Left lung (tissue), 4 donors: ENCODE measurements at regions not wholly inside any gene's neighbourhood (a gene's known extent, or its start where the extent isn't known, plus 50 kb on each side); places are given as distances from the start of the nearest gene placed in this dataset.

ENCODE experiments used
- ATAC-seq: fragments of 200-7000 bp; cut with Tn5 transposase; one replicate; pipeline ENCODE4 v1.9.1; 2020; ENCODE audit warnings: moderate library complexity
- DNase-seq, 4 donors: peaks; one replicate each; pipeline ENCODE4 v3.0.0-alpha.2; 2013 to 2020
- H3K27ac ChIP-seq, 2 donors: fragments of 200-600 bp; sonication (generic) in 1 of 2; one replicate each; pipeline versions ENCODE4 v1.5.0 to v1.8.0; 2020 to 2021
- H3K27me3 ChIP-seq, 2 donors: fragments of 200-600 bp; sonication (generic) in 1 of 2; one replicate each; pipeline versions ENCODE4 v1.5.0 to v1.8.0; 2020 to 2021
- H3K36me3 ChIP-seq, 2 donors: fragments of 200-600 bp; sonication (generic) in 1 of 2; one replicate each; pipeline versions ENCODE4 v1.5.0 to v1.8.0; 2020 to 2021
- H3K4me1 ChIP-seq, 2 donors: fragments of 200-600 bp; one replicate each; pipeline ENCODE4 v1.8.0; 2021
- H3K4me3 ChIP-seq, 2 donors: fragments of 200-600 bp; sonication (generic) in 1 of 2; one replicate each; pipeline versions ENCODE4 v1.5.0 to v1.8.0; 2020 to 2021; ENCODE audit warnings: mild to moderate bottlenecking in 1 of 2
- H3K9me3 ChIP-seq, 2 donors: fragments of 200-600 bp; sonication (generic) in 1 of 2; one replicate each; pipeline versions ENCODE4 v1.5.0 to v1.8.0; 2020 to 2021
- CTCF ChIP-seq, 2 donors: fragments of 200-600 bp; sonication (generic) in 1 of 2; IDR thresholded peaks; one replicate each; pipeline versions ENCODE4 v1.5.0 to v1.8.0; 2021; ENCODE audit warnings: antibody characterized with exemption in 2 of 2
- intact Hi-C, 2 donors: fragments of 100-400 bp; cut with DNase I; formaldehyde crosslinking; loops; one replicate each; pipeline versions ENCODE4 v1.11.2 to v1.14.2; 2022
- donor health status: DM: no; HTN: yes; CAD: no.
- donor health status: DM: no; HTN: no; CAD: no.

GRCh38 chr12:16962889-16963288, 356.9 kb upstream of the LMO3 start:
- no peaks in the 10 kb centered on the region for H3K36me3 ChIP-seq
- no peak for TF ChIP-seq CTCF (IDR thresholded peaks at IDR 0.05)
- no peaks in the 10 kb centered on the region for H3K4me1 ChIP-seq
- no peak for DNase-seq
- no peak overlapping the region for H3K4me3 ChIP-seq
- intact Hi-C loops: no loop called here
- ATAC-seq: no peak
- no peak overlapping the region for H3K27ac ChIP-seq
- peaks cover 0 to 5% of the 10 kb centered on the region in 2 donors for H3K9me3 ChIP-seq
- H3K27me3 ChIP-seq: no peaks in the 10 kb centered on the region

DNA sequence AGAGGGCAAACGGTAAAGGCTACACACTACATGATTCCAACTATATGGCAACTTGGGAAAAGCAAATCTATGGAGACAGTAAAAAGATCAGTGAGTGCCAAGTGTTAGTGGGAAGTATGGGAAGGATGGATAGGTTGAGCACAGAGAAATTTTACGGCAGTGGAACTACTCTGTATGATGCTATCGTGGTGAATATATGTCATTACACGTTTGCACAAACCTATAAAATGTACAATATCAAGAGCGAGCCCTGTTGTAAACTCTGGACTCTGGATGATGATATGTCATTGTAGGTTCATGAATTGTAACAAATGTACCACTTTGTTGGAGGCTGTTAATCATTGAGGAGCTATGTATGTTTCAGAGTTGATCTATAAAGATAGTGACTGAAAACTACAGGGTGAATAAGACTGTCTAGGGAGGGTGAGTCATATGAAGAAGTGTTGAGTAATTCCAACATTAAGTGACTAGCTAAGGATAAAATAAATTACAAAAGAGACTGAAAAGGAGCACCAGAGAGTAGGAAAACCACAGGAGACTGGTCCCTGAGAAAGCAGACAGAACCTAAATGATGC, 349.2 kb upstream of the LMO3 start:
- no peaks in the 10 kb centered on the region for H3K27me3 ChIP-seq
- H3K9me3 ChIP-seq: no peaks in the 10 kb centered on the region
- no peak overlapping the region for H3K4me3 ChIP-seq
- no peak for TF ChIP-seq CTCF (IDR thresholded peaks at IDR 0.05)
- no peaks in the 10 kb centered on the region for H3K36me3 ChIP-seq
- H3K4me1 ChIP-seq: no peaks in the 10 kb centered on the region
- ATAC-seq (no peak), DNase-seq (no peak)
- H3K27ac ChIP-seq: no peak overlapping the region
- intact Hi-C loops: no loop called here

DNA sequence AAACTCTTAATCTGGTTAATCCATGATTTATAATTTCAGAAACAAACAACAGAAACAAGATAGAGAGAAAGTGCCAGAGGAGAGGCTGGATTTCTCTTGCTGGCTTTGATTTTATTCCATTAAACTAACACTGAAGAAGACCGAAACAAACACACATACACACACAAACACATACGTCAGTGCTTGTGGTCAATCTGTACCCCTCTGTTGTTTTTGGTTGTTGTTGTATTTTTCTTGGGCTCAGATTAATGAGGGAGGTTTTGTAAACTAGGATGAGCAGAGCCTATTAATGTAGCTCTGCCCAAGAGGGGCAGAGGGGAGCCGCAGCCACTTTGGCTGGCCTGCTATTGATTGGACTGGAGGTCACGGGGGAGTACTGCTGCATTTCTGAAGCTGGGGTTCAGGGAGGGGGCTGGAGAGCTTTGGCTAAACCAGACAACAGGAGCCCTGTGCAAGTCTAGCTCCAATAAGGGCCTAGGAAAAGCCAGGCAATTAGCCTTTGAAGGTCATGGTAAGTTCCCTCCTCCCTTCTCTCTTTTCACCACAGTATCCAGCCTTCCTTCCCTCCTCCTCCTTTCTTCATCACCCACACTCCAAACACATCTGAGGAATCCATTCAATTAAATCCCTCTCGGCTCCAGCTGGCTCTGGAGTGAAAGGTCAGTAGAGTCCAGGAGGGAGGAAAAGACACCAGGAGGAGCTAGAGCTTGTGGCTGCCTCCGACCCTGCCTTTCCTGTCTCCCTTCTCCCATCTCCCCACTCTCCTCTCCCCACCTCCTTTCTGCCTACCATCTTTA, 344.1 kb upstream of the LMO3 start:
- DNase-seq (no peak), ATAC-seq (no peak)
- H3K27ac ChIP-seq: no peak overlapping the region
- H3K9me3 ChIP-seq: no peaks in the 10 kb centered on the region
- H3K4me3 ChIP-seq: no peak overlapping the region
- no peaks in the 10 kb centered on the region for H3K27me3 ChIP-seq
- H3K4me1 ChIP-seq: no peaks in the 10 kb centered on the region
- intact Hi-C loops: no loop called here
- no peaks in the 10 kb centered on the region for H3K36me3 ChIP-seq
- TF ChIP-seq CTCF (IDR thresholded peaks at IDR 0.05): no peak

DNA sequence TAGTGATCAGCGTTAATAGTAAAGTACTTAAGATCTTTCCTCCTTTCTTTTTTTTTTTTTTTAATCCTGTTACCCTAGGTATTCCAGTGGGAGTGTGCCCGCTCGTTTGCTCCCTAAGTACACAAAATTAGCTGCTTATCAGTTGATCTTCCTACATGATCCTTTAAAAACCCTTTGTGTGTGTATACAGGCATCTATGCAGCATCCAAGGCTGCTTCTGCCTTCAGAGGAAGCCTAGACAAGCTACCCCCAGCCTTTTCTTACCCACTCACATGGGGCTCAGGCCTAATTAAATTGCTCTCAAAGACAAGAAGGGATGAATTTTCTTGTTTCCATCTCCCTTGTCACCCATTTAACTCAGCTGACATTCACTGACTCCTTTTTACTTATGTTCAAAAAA, 343.4 kb upstream of the LMO3 start:
- DNase-seq (no peak), ATAC-seq (no peak)
- H3K4me3 ChIP-seq: no peak overlapping the region
- no peaks in the 10 kb centered on the region for H3K4me1 ChIP-seq
- intact Hi-C loops: no loop called here
- H3K36me3 ChIP-seq: no peaks in the 10 kb centered on the region
- H3K9me3 ChIP-seq: no peaks in the 10 kb centered on the region
- no peaks in the 10 kb centered on the region for H3K27me3 ChIP-seq
- TF ChIP-seq CTCF (IDR thresholded peaks at IDR 0.05): no peak
- H3K27ac ChIP-seq: no peak overlapping the region

GRCh38 chr12:16946704-16947103, 340.7 kb upstream of the LMO3 start:
- TF ChIP-seq CTCF (IDR thresholded peaks at IDR 0.05): no peak
- intact Hi-C loops: no loop called here
- no peak for DNase-seq
- no peak overlapping the region for H3K4me3 ChIP-seq
- H3K36me3 ChIP-seq: no peaks in the 10 kb centered on the region
- H3K27ac ChIP-seq: no peak overlapping the region
- H3K27me3 ChIP-seq: no peaks in the 10 kb centered on the region
- no peaks in the 10 kb centered on the region for H3K9me3 ChIP-seq
- no peak for ATAC-seq
- H3K4me1 ChIP-seq: no peaks in the 10 kb centered on the region
